ENCODE measurements at regions not wholly inside any gene's neighbourhood (a gene's known extent, or its start where the extent isn't known, plus 50 kb on each side); places are given as distances from the start of the nearest gene placed in this dataset.
A peak's percentile ranks its signal among the peaks of the same experiment; 100 is the strongest.
"Not testable (repeated sequence)": the region's sequence is repeated elsewhere in the genome, so short reads cannot be mapped to it uniquely, and the experiment has no call there.

DNA sequence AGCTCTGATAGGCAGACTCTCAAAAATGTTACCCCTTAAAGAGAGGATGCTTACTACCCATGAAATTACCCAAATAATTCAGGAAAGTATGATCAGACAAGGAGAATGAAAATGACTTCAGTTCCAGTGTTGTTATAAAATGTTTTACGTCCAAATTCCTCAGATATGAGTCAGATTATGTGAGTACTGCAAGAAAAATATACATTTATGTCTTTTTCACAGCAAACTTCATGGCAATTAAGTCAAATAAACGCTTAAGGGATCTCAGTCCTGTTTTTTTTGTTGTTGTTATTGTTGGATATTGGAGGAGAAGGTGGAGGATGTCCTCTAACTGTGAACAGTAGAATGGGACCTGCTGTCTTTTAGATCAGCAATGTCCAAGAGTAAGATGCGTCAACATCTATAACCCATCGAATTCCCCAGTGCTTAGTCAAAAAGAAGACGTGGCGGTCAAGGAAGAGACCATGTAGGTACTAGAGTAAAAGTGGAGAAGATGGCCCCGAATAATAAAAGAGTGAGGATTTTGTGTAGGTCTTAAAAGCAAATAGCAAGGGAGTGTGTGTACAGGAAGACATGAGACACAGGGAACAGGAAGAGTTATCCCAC lies 215.4 kb upstream of the IRS2 start:
- no peak overlapping the region for H3K27ac Mint-ChIP-seq
- TF ChIP-seq, protein P1, sequence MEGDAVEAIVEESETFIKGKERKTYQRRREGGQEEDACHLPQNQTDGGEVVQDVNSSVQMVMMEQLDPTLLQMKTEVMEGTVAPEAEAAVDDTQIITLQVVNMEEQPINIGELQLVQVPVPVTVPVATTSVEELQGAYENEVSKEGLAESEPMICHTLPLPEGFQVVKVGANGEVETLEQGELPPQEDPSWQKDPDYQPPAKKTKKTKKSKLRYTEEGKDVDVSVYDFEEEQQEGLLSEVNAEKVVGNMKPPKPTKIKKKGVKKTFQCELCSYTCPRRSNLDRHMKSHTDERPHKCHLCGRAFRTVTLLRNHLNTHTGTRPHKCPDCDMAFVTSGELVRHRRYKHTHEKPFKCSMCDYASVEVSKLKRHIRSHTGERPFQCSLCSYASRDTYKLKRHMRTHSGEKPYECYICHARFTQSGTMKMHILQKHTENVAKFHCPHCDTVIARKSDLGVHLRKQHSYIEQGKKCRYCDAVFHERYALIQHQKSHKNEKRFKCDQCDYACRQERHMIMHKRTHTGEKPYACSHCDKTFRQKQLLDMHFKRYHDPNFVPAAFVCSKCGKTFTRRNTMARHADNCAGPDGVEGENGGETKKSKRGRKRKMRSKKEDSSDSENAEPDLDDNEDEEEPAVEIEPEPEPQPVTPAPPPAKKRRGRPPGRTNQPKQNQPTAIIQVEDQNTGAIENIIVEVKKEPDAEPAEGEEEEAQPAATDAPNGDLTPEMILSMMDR (IDR thresholded peaks at IDR 0.05), result no peak

DNA sequence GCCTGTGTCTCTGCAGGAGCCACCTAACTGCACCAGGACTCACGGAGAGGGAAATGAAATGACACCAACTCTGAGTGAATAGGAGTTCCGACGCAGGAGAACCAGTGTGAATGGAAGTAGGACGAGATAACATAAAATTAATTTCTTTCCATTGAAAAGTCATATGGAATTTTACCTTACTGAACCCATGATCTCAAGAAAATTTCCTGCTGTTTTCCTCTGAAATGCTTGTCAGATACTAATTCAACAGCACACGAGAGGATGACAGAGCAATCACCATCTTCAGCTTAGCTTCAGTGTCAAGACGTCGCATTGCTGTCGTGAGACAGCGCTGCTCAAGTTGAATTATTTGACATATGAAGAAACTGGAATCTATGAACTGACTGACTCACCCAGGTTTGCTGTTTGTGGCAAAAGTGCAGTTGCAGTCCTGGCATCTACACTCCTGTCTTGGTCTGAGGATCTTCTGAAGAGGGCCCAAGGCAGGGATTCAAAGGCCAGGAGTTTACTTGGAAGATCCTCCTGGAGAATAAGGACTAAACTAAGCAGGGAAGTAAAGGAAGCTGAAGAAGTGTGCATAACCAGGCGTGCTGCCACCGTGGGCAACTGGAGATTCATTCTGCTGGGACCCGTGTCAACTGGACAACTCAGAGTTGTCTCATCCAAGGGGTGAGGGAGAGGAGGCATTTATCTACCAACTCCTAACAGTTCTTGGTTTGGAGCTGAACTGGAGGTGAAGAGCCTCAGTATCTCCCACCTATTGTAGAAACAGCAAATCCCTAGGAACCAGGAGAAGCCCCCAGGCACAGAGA lies 214.4 kb upstream of the IRS2 start:
- Mint-ChIP-seq H3K4me3 (no peak overlapping the region), H3K36me3 (ENCODE audit: low read depth) (no peaks in the 10 kb centered on the region), H3K9me3 (peaks cover 6% of the 10 kb centered on the region), H3K4me1 (peaks cover 22% of the 10 kb centered on the region), H3K27ac (no peak overlapping the region), H3K27me3 (ENCODE audit: low read depth, poor library complexity) (peaks cover 21% of the 10 kb centered on the region)
- DNase-seq, result no peak
- TF ChIP-seq, protein P1 (IDR thresholded peaks at IDR 0.05), result no peak

More for the DNA sequence above, 215.4 kb upstream of the IRS2 start:
- Mint-ChIP-seq H3K4me1 (peaks cover 22% of the 10 kb centered on the region), H3K36me3 (ENCODE audit: low read depth) (no peaks in the 10 kb centered on the region), H3K4me3 (no peak overlapping the region), H3K27me3 (ENCODE audit: low read depth, poor library complexity) (peaks cover 16% of the 10 kb centered on the region), H3K9me3 (no peaks in the 10 kb centered on the region)
- DNase-seq, result no peak

DNA sequence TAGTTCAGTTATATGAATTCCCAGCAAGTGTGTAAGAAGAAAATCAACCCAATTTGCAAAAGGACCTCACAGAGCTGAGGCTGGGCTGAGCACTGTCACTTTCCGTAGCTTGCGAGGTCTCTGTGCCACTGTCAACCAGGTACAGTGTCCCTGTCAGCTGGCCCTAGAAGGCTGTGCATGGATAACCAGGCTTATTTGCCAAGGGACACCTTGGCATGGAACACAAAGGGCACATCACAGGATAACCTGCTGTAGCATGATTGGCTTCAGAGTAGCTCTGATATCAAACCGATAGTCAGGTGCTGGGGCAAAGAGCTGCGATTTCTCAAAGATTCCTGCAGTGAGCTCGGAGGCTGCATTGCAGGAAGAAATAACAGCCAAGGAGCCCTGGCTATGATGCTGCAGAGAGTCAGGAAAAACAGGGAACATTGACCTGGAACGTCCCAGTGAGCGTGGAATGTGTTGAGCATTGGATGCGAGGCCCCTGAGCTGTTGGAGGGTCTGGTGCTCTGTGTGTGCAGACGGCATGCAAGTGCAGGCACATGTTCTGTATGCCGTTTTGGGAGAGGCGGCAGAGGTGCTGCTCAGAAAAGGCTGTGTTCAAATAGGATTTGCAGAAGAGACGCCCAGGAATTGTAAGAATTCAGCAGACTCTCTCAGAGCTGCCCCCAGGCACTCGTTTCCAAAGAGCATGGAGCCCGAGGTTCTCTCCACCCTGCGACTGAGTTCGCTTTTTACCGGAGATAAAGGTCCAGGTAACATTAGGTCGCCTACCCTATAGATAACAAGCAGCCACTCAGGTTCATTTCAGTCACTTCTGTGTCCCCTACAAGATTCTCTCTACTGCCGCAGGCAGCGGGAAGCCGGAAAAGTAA lies 213.5 kb upstream of the IRS2 start:
- Mint-ChIP-seq H3K36me3 (ENCODE audit: low read depth) (no peaks in the 10 kb centered on the region), H3K4me1 (peaks cover 22% of the 10 kb centered on the region), H3K9me3 (peaks cover 11% of the 10 kb centered on the region), H3K27ac (no peak overlapping the region), H3K27me3 (ENCODE audit: low read depth, poor library complexity) (peaks cover 21% of the 10 kb centered on the region), H3K4me3 (no peak overlapping the region)
- no peak for DNase-seq
- TF ChIP-seq, protein P1 (IDR thresholded peaks at IDR 0.05), result no peak

DNA sequence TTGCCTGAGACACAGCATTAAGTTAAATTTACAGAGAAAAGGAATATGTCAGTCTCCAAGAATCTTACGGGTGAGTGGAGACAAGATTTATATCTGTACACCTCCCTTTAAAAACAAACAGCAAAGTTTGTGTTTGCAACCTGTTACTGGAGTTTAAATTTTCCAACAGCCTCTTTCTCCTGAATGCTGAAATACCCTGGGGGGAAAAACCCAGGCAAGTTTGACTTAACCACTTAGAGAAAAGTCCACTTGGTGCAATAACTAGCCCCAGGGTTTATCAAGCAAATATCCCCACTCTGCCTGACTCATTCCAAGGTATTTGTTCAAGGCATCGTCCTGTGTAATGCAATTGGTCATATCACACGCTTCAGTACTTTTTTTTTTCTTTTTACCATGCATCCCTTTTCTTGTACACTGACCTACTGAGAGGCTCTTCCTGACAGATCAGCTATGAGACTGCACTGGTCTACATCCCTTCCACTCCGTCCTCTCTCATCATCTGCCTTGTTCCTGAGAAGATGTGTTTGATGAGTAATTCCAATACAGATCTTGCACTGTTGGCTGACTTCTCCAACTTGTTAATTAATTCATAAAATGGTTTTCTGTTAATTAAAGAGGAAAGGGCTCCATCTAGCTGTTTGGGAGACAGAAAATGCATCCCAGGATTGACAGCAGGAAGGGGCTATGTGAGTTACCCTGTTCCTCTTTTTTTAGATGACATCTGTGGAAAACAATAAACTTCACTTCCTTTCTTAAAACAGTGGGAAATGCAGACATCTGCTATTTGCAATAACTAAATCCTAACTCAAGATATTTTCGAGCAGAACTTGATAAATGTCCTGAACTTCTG lies 212.5 kb upstream of the IRS2 start:
- no peak overlapping the region for H3K27ac Mint-ChIP-seq
- DNase-seq, result no peak
- TF ChIP-seq, protein P1 (IDR thresholded peaks at IDR 0.05), result no peak

DNA sequence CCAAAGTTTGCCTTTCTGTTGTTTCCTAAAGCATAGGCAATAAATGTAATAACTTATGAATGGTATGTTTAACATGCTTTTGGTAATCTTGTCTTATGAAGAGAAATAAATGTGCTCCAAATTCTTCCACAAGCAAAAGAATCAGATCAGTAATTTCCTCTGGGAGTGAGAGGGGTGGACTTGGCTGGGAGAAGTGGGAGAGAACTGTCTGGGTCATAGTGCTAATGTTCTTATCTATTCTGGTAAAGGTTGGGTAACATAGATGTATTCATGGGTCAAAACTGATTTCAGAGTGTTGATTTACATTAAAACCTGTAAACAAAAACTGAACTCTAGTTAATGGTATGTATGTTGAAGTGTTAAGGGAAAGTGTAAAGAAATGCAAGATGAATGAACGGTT lies 211.7 kb upstream of the IRS2 start:
- H3K4me3 Mint-ChIP-seq, result no peak overlapping the region
- peaks cover 25% of the 10 kb centered on the region for H3K27me3 Mint-ChIP-seq (ENCODE audit: low read depth, poor library complexity)
- H3K27ac Mint-ChIP-seq, result peak overlapping the region; percentile 24

More for the DNA sequence above, 212.5 kb upstream of the IRS2 start:
- Mint-ChIP-seq H3K36me3 (ENCODE audit: low read depth) (no peaks in the 10 kb centered on the region), H3K27me3 (ENCODE audit: low read depth, poor library complexity) (peaks cover 21% of the 10 kb centered on the region), H3K4me3 (no peak overlapping the region), H3K4me1 (peaks cover 22% of the 10 kb centered on the region), H3K9me3 (peaks cover 11% of the 10 kb centered on the region)

DNA sequence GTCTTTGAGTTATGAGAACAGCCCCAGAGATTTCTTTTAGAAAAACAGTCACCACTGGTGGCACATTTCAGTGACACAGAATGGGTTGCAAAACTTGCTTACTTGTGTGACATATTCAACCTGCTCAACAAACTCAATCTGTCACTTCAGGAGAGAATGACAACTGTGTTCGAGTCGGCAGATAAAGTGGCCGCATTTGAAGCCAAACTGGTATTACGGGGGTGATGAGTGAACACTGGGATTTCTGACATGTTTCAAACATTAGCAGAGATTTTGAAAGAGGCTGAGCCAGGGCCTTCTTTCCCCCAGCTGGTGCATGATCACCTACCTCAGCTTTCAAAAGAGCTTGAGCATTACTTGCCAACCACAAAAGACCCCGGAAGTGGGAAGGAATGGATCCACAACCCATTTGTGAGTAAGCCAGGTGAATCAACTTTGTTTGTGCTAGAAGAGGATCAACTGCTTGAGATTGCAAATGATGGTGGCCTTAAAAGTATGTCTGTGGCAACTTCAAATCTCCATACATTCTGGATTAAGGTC lies 210.7 kb upstream of the IRS2 start:
- Mint-ChIP-seq H3K27me3 (ENCODE audit: low read depth, poor library complexity) (peaks cover 23% of the 10 kb centered on the region), H3K9me3 (peaks cover 11% of the 10 kb centered on the region), H3K4me1 (peaks cover 22% of the 10 kb centered on the region)
- not testable (repeated sequence) for H3K36me3 Mint-ChIP-seq (ENCODE audit: low read depth); H3K4me3 Mint-ChIP-seq; H3K27ac Mint-ChIP-seq; DNase-seq

More for the DNA sequence above, 211.7 kb upstream of the IRS2 start:
- Mint-ChIP-seq H3K9me3 (peaks cover 11% of the 10 kb centered on the region), H3K4me1 (peaks cover 22% of the 10 kb centered on the region), H3K36me3 (ENCODE audit: low read depth) (no peaks in the 10 kb centered on the region)
- DNase-seq, result no peak
- TF ChIP-seq, protein P1 (IDR thresholded peaks at IDR 0.05), result no peak

Measured in nephron progenitor cell (in vitro differentiated cells).